ENCODE measurements at regions not wholly inside any gene's neighbourhood (a gene's known extent, or its start where the extent isn't known, plus 50 kb on each side); places are given as distances from the start of the nearest gene placed in this dataset.

- no peak for DNase-seq (ENCODE audit: low spot score)
Observed at GRCh38 chr1:193988885-193989284, 802.5 kb upstream of the B3GALT2 start.

- DNase-seq (ENCODE audit: low spot score), result no peak
Observed at GRCh38 chr1:193979219-193979618, 792.8 kb upstream of the B3GALT2 start.

GRCh38 chr1:193974286-193974798, 787.9 kb upstream of the B3GALT2 start:
- no peak for DNase-seq (ENCODE audit: low spot score)

GRCh38 chr1:193973428-193973827, 787.0 kb upstream of the B3GALT2 start:
- no peak for DNase-seq (ENCODE audit: low spot score)

GRCh38 chr1:193971595-193971994, 785.2 kb upstream of the B3GALT2 start:
- no peak for DNase-seq (ENCODE audit: low spot score)

GRCh38 chr1:193960499-193960898, 774.1 kb upstream of the B3GALT2 start:
- no peak for DNase-seq (ENCODE audit: low spot score)

- DNase-seq (ENCODE audit: low spot score), result no peak
Observed at GRCh38 chr1:193960040-193960439, 773.6 kb upstream of the B3GALT2 start.

GRCh38 chr1:193957556-193958095, 771.2 kb upstream of the B3GALT2 start:
- no peak for DNase-seq (ENCODE audit: low spot score)

- DNase-seq (ENCODE audit: low spot score), result no peak
Observed at GRCh38 chr1:193952778-193953374, 766.5 kb upstream of the B3GALT2 start.

GRCh38 chr1:193951984-193952383, 765.6 kb upstream of the B3GALT2 start:
- no peak for DNase-seq (ENCODE audit: low spot score)

- DNase-seq (ENCODE audit: low spot score), result no peak
Observed at GRCh38 chr1:193944454-193944853, 758.0 kb upstream of the B3GALT2 start.

- DNase-seq (ENCODE audit: low spot score), result no peak
Observed at GRCh38 chr1:193940176-193940575, 753.8 kb upstream of the B3GALT2 start.

- DNase-seq (ENCODE audit: low spot score), result no peak
Observed at GRCh38 chr1:193939585-193939984, 753.2 kb upstream of the B3GALT2 start.

- DNase-seq (ENCODE audit: low spot score), result no peak
Observed at GRCh38 chr1:193937308-193937707, 750.9 kb upstream of the B3GALT2 start.

- no peak for DNase-seq (ENCODE audit: low spot score)
Observed at GRCh38 chr1:193932979-193933378, 746.6 kb upstream of the B3GALT2 start.

GRCh38 chr1:193931356-193931755, 744.9 kb upstream of the B3GALT2 start:
- DNase-seq (ENCODE audit: low spot score), result no peak

GRCh38 chr1:193929374-193930033, 743.1 kb upstream of the B3GALT2 start:
- no peak for DNase-seq (ENCODE audit: low spot score)

- no peak for DNase-seq (ENCODE audit: low spot score)
Observed at GRCh38 chr1:193927550-193927949, 741.1 kb upstream of the B3GALT2 start.

- no peak for DNase-seq (ENCODE audit: low spot score)
Observed at GRCh38 chr1:193926956-193927355, 740.5 kb upstream of the B3GALT2 start.

- DNase-seq (ENCODE audit: low spot score), result no peak
Observed at GRCh38 chr1:193919827-193920226, 733.4 kb upstream of the B3GALT2 start.

GRCh38 chr1:193916452-193916851, 730.0 kb upstream of the B3GALT2 start:
- no peak for DNase-seq (ENCODE audit: low spot score)

- DNase-seq (ENCODE audit: low spot score), result no peak
Observed at GRCh38 chr1:193914871-193915270, 728.5 kb upstream of the B3GALT2 start.

- DNase-seq (ENCODE audit: low spot score), result no peak
Observed at GRCh38 chr1:193909406-193910082, 723.1 kb upstream of the B3GALT2 start.

Measured in cerebellar cortex (tissue), 1 donor.